HG02938 (cell line): ENCODE measurements at regions not wholly inside any gene's neighbourhood (a gene's known extent, or its start where the extent isn't known, plus 50 kb on each side); places are given as distances from the start of the nearest gene placed in this dataset.

Experiments
- ATAC-seq: cut with Tn5 transposase; IDR thresholded peaks from one replicate; pipeline ENCODE4 v1.9.1; 2021; ENCODE audit warnings: mild to moderate bottlenecking, moderate library complexity; ENCODE audit not compliant: unreplicated experiment

DNA sequence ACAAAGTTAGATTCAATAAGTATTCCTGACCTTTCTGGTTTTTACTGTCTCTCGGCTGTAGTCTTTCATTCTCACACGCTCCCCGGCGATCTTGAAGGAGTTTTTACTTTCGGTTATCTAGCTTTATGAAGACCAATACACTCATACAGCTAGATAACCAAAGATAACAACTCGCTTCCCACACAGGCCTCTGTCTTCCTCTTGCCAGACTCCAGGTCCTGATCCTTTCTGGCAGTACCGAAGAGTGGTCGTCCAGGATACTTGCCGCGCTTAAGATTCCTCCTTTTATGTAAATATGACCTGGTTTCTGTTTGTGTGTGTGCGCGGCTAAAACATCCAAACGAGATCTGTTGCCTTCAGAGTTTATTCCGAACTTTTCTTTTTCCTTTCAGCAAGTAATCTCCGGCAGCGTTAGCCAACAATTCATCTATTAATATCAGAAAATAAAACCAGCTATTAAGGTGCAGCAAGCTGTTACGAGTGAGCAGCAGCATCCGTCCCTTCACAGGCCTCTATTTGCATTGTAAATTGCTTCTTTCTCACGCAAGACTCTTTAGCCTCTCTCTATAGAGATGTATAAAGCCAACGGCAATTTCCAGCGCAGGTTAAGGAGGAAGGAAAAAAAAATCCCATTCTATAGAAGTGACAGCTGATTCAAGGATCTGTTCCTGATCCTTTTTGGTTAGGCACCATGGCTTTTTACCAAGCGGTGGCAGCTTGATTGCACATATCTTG, 216.1 kb downstream of the MEF2C start:
- peak; percentile 66 for ATAC-seq

DNA sequence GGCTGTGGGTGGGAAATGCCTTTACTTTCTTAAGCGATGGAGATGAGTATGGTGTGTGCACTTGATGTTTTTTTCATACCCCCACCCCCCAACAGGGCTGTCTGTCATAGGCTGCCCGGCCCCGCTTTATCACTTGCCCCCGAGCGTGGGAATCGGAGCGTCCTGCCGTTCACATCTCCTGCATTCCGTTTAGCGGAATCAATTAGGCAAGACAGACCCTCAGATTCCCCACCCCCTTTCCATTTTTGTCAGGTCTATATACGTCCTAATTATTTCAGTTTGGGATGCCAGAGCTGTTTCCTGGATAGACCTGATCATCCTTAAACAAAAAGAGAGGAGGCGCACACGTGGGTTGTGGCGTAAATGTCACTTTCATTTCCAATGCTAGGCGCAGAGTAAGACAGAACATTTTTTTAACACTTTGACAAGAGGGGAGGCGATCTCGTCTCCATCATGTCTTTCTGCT, 217.2 kb downstream of the MEF2C start:
- ATAC-seq = no peak

DNA sequence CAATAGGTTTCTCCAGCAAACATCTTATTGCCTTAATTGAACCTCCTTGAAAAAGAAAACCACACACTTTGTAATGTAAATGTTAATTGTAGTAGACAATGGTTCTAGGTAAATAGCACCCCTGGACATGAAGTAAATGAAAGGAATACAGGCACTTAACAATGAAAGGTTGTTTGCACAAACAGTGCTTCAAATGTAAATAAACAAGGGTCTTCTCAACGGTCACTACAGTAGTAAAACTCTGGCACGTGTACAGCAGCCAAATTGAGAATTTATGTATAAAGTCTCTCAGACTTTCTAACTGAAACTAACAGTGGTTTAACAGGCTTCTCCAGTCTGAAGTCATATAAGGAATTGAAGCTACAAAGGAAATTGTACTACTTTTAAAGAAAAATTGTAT, 218.3 kb downstream of the MEF2C start:
- ATAC-seq = no peak

DNA sequence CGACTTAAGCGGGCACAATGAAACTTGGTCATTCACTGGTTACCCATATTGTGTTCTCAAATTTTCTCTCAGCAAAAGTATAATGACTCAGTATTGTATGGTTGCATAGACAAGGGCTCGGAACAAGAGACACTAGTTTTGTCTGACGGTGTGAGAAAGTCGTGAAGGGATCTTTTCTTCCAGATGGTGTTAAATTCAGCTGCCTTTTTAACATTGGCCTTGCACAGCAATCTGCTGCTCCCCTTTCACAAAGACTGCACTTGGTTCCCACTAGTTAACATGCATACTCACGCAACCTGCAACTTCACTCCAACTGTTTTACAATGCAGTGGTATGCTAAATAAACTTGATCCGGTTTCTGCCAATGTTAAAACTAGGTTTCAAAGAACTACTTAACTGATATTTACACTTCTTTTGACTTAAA, 219.2 kb downstream of the MEF2C start:
- no peak for ATAC-seq

DNA sequence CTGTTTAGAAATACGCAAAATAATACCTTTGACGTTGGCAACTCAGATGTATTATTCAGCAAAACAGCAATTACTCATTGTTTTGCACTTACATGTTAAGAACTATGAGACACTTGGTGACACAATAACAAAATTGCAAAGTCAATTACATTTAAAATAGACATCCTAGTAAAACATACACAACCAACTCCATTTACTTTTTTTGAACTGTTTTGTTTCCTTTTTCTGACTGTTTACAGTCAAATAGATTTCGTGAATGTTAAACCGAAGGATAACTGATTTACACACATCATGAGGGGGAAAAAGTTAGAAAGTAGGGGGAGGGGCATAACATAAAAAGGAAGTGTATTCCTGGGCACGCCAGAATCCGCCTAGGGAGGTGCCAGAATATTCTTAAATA, 220.1 kb downstream of the MEF2C start:
- no peak for ATAC-seq

DNA sequence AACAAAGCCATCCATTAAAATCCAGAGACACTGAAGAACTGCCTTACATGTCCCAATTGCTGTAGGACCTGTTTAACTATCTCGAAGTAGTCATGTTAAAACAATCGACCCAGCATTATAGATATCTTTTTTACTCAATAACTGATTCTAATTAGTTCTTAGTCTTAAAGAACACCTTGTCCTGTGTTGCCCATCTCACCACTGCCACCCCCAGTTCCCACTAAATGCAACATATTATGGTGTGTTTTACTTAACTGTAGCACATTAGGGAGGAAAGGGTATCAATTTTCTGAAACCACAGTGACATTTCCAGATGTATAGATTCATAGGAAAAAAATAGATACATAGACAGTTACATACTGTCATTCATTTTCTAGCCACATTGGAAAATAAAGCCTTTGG, 221.2 kb downstream of the MEF2C start:
- ATAC-seq = no peak

DNA sequence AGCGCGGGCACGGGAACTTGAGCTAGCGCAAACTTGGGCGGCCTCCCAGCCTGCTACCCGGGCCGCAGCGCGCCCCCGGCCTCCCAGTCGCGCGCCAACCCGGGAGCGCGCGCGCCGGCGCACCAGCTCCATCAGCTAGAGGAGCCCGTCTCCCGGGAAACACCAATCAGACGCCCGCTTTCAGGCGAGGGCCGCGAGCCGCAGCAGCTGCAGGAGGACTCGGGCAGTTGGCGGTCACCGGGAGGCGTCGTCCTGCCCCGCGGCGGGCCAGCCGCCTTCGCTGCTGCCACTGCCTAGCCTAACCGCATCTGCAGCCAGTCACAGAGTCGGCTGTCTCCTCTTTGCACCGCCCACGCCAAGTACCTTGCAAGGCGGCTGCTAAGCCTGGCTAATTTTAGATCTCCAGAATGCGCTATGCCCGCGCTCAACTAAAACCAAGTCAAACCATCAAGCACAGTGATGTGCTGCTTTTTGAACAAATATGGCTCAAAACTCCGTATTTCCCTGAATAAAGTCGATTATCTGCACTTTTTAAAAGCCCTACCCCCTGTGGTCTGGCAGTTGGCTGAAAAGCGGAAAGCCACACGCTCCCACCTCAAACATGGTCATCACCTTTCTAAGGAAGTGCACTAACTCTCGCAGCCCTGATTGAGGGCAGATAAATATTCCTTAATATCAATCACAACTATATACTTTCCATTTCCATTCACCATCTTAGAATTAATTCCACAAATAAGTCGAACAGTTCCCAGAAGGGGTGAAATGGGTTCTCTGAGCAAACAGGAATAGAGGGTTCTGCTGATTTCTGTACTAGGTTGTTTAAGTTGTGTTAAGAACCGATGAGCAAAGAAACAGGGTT, 221.8 kb downstream of the MEF2C start:
- peak; percentile 77 for ATAC-seq

DNA sequence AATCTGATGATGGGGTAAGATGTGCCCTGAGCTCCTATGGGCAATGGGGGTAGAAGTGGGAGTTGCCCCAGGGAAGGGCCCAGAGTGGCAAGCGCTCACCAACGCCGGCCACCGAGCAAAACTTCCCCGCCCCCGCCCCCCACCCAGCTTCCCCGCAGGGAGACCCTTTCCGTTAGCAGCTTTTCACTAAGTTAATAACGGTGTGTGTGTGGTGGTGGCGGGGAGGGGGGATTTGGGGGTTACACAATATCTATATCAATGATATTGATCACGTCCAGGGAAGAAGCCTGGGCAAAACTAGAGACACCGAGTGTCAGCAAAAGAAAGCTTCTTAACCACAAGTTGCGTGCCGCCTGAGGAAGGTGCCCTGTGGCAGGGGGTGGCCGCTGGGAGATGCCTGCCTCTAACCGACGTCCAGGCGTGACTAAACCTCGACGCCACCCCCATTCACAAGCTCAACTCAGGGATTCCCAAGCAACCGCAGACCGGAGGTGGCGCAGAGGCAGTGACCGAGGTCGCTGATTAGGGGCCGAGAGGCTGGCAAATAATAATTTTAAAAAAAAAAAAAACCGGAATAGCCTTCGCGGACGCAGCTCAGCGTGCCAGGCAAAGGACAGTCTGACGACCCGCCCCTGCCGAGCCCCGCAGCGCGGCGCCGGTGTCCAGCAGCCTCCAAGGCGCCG, 222.6 kb downstream of the MEF2C start:
- peak; percentile 24 for ATAC-seq

DNA sequence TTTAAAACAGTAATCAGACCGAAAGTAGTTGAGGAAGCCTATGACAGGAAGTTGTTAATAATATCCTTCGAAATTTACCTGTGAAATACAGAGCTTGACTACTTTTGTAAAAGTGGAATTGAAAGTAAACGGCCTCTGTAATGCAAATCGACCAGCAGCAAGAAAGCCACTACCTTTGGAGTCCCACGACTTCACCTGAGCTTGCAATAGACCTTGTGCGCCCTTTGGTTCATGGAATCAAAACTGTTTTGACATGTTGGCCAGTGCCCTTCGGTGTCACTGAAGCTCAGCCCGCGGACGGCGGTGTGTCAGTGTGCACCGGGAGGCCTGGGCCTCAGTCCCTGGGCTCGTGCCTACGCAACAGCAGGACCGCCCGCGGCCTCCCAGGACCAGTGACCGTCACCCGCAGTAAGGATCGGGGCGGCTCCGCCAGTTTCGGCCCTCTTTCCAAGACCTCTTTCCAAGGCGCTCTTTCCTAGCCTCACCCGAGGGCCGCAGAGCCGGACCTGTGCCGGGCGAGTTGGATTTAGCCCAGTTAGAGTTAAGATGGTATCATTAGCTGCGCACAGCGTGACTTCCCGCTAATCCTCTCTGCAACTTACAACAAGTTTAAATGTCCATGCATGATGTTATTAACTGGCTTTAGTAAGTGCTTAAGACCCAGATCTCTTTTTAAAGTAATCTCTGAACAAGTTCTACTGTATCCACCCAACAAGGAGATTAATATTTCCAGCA, 223.3 kb downstream of the MEF2C start:
- ATAC-seq = peak; percentile 38

DNA sequence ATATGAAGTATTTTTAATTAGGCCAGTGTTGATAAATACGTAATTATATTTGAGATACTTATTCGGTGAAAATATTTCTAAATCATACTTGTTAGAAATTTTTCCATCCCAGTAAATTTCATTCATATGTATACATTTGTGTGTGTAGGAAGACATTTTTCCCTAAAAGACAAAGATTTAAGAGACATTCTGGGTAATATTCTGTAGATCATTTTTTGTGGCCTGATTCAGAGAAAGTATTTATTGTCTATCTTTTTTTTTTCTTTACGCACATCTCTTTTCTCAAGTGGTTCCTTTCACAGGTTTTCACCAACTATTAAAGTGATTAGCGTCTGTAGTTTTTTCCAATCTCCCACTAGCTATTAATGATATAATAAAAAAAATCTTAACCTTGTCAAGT, 224.1 kb downstream of the MEF2C start:
- ATAC-seq = no peak

DNA sequence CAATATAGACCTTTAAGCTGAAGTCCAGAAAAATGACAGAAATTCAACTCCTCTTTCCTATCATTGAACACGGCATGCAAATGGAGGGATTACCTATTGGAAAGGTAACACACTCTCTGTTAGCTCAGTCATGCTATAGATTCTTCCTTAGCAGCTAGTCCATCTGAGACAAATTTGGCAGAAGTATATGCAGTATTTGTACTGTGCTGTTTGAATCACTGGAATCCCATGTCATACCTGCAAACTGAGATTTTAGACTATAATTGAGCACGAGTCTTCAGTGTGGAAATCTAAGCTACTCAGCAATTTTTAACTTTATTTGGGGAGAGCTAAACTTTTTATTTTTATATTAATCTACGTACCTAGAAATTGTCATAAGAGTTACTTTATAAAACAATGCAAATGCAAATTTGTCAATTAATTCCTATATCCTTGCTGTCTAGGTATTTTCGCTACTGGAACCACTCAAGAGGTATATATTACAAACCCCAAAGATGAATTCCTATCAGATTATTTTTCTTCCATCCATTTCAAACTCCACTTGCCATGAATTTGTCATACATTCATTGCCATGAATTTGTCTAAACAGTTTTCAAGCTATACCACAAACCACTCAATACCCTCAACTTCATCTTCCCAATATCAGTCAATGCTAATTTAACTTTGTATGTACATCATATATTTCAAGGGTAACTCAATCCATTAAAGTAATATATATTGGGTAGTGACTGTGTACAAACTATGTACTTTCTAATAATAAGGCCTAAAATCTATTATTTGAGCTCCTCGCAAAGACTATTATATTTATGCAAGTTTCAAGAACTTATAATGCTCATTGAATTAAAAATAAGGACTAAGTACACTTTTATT, 224.8 kb downstream of the MEF2C start:
- no peak for ATAC-seq

DNA sequence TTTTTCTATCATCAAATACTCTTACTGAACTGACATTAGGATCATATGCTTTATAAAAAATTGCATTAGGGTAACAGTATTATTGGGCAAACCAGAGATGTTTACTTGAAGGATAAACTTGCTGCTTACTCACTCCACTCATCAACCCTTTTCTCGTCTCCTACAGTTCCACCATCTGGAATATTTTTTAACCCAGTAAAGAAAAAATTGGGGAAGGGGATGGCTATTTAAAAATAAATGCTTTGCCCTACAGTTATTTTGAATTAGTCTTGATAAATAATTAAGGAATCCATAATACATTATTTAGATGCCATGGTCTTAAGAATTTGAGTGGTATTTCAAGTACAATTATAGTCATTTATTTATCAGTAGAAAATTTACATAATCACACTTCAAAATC, 225.8 kb downstream of the MEF2C start:
- ATAC-seq = no peak

DNA sequence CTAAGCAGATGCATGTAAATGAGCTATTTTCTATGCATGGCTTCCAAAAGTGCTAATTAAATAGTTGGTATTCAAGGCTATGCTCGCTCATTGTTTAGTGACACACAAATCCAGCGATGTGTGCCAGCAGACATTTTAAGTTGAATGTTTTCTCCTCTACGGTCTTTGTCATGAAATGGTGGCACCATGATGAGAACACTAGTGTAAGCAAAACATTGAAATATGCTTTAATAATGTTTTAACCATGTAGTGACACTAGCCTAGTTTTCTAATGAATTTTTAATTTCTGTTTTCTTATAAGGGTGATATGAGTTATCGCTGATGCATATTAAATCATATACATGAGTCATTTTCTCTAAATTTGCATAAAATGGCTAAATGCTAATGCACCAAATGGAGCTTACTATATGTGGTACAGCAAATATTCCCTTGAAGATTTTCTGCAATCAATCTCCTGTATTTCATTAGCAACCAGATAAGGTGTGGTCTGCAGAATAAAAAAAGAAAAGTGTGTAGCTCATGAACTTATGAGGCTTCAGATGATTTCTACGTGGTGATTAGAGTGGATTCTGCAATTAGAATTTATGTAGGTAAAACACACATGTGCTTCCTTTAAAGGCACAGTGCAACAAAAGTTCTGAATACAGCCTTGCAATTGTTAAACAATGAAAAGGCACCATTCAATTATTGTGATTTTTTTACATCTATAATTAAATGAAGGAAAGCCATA, 226.6 kb downstream of the MEF2C start:
- ATAC-seq = no peak

DNA sequence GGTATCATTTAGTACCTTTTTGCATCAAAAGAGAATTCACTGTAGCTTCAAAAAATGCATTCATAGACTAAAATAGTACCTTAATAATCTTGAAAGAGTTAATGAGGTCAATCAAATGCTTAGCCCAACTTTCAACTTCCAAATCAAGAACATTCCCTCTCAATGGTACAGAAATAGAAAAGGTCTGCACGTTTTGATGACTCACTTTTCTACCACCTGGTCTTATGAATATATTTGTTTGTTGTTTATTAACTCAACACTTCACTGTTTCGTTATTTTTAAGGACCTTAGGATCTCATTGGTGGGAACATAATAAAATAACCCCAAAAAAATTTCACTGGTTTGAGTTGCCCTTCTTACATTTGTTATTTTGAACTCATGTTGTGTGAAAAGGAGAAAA, 229.5 kb downstream of the MEF2C start:
- no peak for ATAC-seq

DNA sequence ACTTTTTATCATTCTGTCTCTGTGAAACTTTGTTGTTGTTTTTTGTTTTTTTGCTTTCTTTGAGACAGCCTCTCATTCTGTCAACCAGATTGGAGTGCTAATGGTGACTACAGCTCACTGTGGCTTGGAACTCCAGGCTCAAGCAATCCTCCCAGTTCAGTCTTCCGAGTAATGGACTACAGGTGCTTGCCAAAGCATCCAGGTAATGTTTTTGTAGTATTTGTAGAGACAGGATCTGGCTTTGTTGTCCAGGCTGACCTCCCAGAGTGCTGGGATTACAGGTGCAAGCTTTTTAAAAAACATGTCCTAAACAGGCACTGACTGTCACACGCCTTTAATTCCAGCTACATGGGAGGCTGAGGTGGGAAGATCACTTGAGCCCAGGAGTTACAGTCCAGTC, 235.1 kb downstream of the MEF2C start:
- no peak for ATAC-seq

DNA sequence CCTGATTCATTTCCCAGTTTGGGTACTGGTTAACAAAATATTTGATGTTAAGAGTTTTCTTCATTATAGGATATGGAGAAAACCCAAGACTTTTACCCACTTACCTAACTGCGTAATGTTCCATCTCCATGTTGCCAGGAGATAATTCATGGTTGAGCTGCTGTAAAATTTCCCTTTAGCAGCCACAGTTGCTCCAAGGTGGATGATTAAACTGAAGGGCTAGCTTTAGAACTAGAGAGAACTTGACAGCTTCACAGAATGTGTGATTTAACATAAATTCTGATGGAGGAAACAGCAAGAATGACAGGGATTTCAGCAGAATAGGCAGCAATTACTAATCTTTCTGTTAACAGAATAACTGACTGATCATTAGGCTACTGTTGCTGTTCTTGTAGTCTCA, 236.1 kb downstream of the MEF2C start:
- no peak for ATAC-seq

DNA sequence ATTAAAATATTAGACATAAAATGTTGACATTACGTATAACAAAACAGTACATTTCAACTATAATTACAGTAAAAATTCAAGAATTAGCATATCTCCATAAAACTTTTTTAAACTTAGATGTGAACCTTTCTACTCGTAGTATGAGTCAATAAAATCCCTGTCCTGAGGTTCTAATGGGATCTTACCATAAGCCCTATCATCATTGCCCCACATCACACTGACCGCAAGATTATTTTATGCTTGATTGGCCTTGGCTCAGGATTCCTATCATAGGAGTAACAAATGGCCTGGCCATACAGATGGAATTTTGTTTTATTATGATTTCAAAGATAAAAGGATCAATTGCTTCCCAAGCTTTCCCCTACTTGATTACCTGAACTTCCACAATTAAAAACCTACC, 238.3 kb downstream of the MEF2C start:
- no peak for ATAC-seq

DNA sequence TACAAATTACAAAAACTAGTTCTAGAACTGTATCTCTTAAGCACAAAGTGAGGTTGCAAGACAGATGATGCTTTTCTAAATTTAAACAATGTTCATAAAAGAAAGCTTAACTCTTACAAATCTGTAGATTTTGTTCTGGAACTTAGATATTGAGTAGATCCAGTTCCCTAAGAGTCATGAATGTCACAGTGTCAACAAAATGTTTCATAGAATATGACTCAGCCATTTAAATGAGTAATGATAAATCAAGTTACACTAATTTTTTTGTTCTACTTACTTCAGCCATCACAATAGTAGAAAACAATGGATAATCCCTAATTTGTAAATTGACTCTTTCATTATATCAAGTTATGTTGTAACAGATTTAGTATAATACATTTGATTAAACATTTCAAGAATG, 239.7 kb downstream of the MEF2C start:
- ATAC-seq = no peak

DNA sequence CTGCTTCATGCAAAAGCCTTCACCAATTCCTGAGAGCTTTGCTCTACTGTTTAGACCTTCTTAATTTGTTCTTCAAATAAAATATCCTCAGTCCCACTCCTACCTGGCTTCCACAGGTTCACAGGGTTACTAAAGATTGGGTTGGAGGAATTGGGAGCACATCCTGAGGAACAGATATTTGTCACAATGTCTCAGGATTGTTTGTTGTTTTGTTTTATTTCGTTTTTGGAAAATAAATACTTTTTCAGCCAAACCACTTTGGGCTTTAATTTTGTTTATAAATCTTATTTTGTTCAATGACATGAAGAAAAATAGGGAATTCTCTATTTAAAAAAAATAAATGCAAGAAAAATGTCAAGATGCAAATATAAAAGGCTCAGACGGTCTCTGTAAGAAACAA, 249.0 kb downstream of the MEF2C start:
- ATAC-seq = no peak
